MM.1S (cell line): ENCODE measurements at regions not wholly inside any gene's neighbourhood (a gene's known extent, or its start where the extent isn't known, plus 50 kb on each side); places are given as distances from the start of the nearest gene placed in this dataset.

Experiments
- DNase-seq: peaks from one replicate; pipeline ENCODE4 v3.0.0-alpha.2; 2015
- H2AFZ ChIP-seq: fragments of 300-600 bp; sonication (generic); 2 replicates; pipeline ENCODE4 v1.6.0; 2016; ENCODE audit warnings: antibody characterized with exemption, low read length
- H3F3A ChIP-seq: fragments of 300-600 bp; sonication (generic); 2 replicates; pipeline ENCODE4 v1.6.1; 2016; ENCODE audit warnings: mild to moderate bottlenecking, antibody characterized with exemption, low read length, moderate library complexity, mixed read lengths; ENCODE audit not compliant: insufficient read depth
- H3K27ac ChIP-seq: fragments of 300-600 bp; sonication (generic); 2 replicates; pipeline ENCODE4 v1.5.1; 2016; ENCODE audit warnings: mild to moderate bottlenecking, low read length
- H3K27me3 ChIP-seq: fragments of 300-600 bp; sonication (generic); replicated peaks from 2 replicates; pipeline ENCODE4 v1.6.0; 2016; ENCODE audit warnings: low read length; ENCODE audit not compliant: insufficient read depth
- H3K36me3 ChIP-seq: fragments of 300-600 bp; sonication (generic); replicated peaks from 2 replicates; pipeline ENCODE4 v1.6.1; 2016; ENCODE audit warnings: mild to moderate bottlenecking, low read length, mixed read lengths; ENCODE audit not compliant: insufficient read depth
- H3K4me1 ChIP-seq: fragments of 300-600 bp; sonication (generic); 2 replicates; pipeline ENCODE4 v1.6.1; 2016; ENCODE audit warnings: low read length, mixed read lengths
- H3K4me2 ChIP-seq: fragments of 300-600 bp; sonication (generic); 2 replicates; pipeline ENCODE4 v1.6.0; 2016; ENCODE audit warnings: low read depth, low read length
- H3K4me3 ChIP-seq: fragments of 300-600 bp; sonication (generic); 2 replicates; pipeline ENCODE4 v1.5.1; 2016; ENCODE audit warnings: low read length, mixed read lengths
- H3K79me2 ChIP-seq: fragments of 300-600 bp; sonication (generic); 2 replicates; pipeline ENCODE4 v1.6.1; 2016; ENCODE audit warnings: mixed run types, low read length, mixed read lengths
- H3K9ac ChIP-seq: fragments of 300-600 bp; sonication (generic); 2 replicates; pipeline ENCODE4 v1.6.1; 2016; ENCODE audit warnings: low read length, mixed read lengths
- H3K9me2 ChIP-seq: fragments of 300-600 bp; sonication (generic); replicated peaks from 2 replicates; pipeline ENCODE4 v1.6.1; 2016; ENCODE audit warnings: mild to moderate bottlenecking, low read length, mixed read lengths; ENCODE audit not compliant: insufficient read depth
- H3K9me3 ChIP-seq: fragments of 300-600 bp; sonication (generic); replicated peaks from 2 replicates; pipeline ENCODE4 v1.6.1; 2016; ENCODE audit warnings: mild to moderate bottlenecking, low read length, mixed read lengths; ENCODE audit not compliant: insufficient read depth
- H4K20me1 ChIP-seq: fragments of 300-600 bp; sonication (generic); 2 replicates; pipeline ENCODE4 v1.6.1; 2016; ENCODE audit warnings: mild to moderate bottlenecking, low read length, moderate library complexity, mixed read lengths; ENCODE audit not compliant: insufficient read depth
- EZH2 ChIP-seq: fragments of 300-600 bp; sonication (generic); optimal IDR thresholded peaks from 2 replicates; pipeline ENCODE3; 2017; ENCODE audit warnings: low read depth, mild to moderate bottlenecking, antibody characterized with exemption, low read length, mixed read lengths
- EZH2phosphoT487 ChIP-seq: fragments of 300-600 bp; sonication (generic); IDR thresholded peaks from 2 replicates; pipeline ENCODE4 v1.6.1; 2018; ENCODE audit warnings: antibody characterized with exemption, low read length
- TF ChIP-seq, protein P1 (sequence below): fragments of 300-600 bp; sonication (generic); IDR thresholded peaks from 2 replicates; pipeline ENCODE4 v1.5.1; 2016; ENCODE audit warnings: antibody characterized with exemption, low read length, mixed read lengths

DNA sequence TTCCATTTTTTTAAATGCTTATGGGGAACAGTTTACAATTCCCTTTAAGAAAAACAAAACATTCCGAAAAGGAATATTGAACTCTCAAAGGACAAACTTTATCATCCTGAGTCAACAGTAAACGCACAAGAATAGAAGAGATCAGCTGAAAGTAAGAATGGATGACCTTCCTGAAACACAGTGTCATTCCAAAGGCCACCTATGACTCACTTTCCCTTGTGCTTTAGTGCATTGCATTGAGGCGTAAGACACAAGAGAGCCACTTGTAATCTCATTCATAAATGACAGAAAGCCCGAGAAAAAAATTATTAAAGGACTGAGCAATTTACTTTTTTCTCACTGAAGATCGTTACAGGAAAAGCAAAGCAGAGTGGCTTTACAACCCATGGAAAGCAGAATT is 1062.4 kb upstream of the DIAPH2 start:
- TF ChIP-seq EZH2phosphoT487 (no peak), EZH2 (no peak)
- TF ChIP-seq, protein P1, sequence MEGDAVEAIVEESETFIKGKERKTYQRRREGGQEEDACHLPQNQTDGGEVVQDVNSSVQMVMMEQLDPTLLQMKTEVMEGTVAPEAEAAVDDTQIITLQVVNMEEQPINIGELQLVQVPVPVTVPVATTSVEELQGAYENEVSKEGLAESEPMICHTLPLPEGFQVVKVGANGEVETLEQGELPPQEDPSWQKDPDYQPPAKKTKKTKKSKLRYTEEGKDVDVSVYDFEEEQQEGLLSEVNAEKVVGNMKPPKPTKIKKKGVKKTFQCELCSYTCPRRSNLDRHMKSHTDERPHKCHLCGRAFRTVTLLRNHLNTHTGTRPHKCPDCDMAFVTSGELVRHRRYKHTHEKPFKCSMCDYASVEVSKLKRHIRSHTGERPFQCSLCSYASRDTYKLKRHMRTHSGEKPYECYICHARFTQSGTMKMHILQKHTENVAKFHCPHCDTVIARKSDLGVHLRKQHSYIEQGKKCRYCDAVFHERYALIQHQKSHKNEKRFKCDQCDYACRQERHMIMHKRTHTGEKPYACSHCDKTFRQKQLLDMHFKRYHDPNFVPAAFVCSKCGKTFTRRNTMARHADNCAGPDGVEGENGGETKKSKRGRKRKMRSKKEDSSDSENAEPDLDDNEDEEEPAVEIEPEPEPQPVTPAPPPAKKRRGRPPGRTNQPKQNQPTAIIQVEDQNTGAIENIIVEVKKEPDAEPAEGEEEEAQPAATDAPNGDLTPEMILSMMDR: no peak
- no peak overlapping the region for H3K4me2 ChIP-seq
- no peaks in the 10 kb centered on the region for H3K4me1 ChIP-seq
- no peaks in the 10 kb centered on the region for H3K36me3 ChIP-seq
- no peak overlapping the region for H3K9ac ChIP-seq
- H3F3A ChIP-seq: no peaks in the 10 kb centered on the region
- no peaks in the 10 kb centered on the region for H3K9me2 ChIP-seq
- no peak overlapping the region for H3K27ac ChIP-seq
- no peaks in the 10 kb centered on the region for H4K20me1 ChIP-seq
- H3K4me3 ChIP-seq: no peak overlapping the region
- H3K9me3 ChIP-seq: no peaks in the 10 kb centered on the region
- no peak for DNase-seq
- H3K27me3 ChIP-seq: no peaks in the 10 kb centered on the region
- no peak overlapping the region for H2AFZ ChIP-seq
- no peaks in the 10 kb centered on the region for H3K79me2 ChIP-seq

DNA sequence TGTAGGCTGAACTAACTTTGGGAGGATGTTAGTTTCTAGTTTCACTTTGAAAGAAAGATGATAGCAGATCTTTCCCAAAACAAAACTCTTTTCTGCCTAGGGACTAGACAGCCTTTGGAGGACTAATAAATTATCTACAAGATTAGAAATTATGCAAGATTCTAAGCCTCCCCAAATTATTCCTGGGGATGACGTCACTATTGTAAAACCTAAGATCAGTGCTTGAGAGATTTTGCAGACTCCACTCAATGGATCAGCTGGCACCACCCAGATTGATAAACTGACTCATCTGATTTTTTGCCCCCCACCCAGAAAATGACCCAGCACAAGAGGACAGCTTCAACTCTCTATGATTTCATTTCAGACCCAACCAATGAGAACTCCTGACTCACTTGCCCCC is 1057.9 kb upstream of the DIAPH2 start:
- no peaks in the 10 kb centered on the region for H3K27me3 ChIP-seq
- H3F3A ChIP-seq: no peaks in the 10 kb centered on the region
- H3K9me2 ChIP-seq: no peaks in the 10 kb centered on the region
- H3K9ac ChIP-seq: no peak overlapping the region
- no peak for DNase-seq
- no peaks in the 10 kb centered on the region for H3K36me3 ChIP-seq
- no peaks in the 10 kb centered on the region for H3K4me1 ChIP-seq
- no peak overlapping the region for H3K4me3 ChIP-seq
- H3K79me2 ChIP-seq: no peaks in the 10 kb centered on the region
- TF ChIP-seq EZH2: no peak
- TF ChIP-seq, protein P1: no peak
- TF ChIP-seq EZH2phosphoT487: no peak
- no peak overlapping the region for H3K27ac ChIP-seq
- no peaks in the 10 kb centered on the region for H4K20me1 ChIP-seq
- no peaks in the 10 kb centered on the region for H3K9me3 ChIP-seq
- no peak overlapping the region for H2AFZ ChIP-seq
- no peak overlapping the region for H3K4me2 ChIP-seq

DNA sequence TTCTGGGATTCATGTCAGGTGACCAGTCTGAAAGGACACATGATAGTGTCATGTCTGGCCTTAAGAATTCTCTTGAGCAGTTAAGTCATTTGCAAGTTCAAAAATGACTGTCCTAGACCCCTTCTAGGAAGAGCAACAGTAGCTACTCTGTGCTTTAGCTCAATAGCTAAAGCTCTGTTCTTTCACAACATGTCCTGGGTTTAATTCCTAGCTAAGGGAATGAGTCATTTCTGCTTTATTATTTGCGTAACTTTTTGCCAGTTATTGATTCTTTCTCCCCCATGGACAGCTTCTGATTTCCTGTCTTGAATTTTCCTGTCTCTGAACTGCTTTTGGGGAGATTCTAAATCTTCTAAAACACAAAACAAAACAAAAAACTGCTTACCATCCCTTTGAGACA is 1055.8 kb upstream of the DIAPH2 start:
- no peaks in the 10 kb centered on the region for H4K20me1 ChIP-seq
- H3K9me2 ChIP-seq: no peaks in the 10 kb centered on the region
- H3K4me1 ChIP-seq: no peaks in the 10 kb centered on the region
- TF ChIP-seq, protein P1: no peak
- H3K79me2 ChIP-seq: no peaks in the 10 kb centered on the region
- no peaks in the 10 kb centered on the region for H3K9me3 ChIP-seq
- H3K36me3 ChIP-seq: no peaks in the 10 kb centered on the region
- H3K4me2 ChIP-seq: no peak overlapping the region
- H3K9ac ChIP-seq: no peak overlapping the region
- H3K27ac ChIP-seq: no peak overlapping the region
- no peak overlapping the region for H2AFZ ChIP-seq
- H3K4me3 ChIP-seq: no peak overlapping the region
- H3F3A ChIP-seq: no peaks in the 10 kb centered on the region
- H3K27me3 ChIP-seq: no peaks in the 10 kb centered on the region
- DNase-seq: no peak

DNA sequence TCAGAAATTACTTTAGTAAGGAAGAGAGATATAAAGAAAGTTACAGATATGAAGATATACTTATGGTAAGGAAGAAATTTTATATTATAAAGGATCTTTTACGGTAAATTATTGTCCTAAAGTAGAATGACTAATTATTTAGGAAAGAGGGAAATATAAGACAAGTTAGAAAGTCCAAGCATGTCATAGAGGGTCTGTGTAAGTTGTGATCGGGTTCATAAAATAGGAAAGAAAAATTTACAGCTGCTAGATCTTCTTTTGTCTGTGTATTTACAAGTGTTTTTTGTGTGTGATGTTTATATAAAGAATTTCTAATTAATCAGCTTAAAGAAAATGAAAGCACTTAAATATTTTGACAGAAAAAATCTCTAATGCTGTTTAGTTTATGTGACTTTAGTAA is 1054.9 kb upstream of the DIAPH2 start:
- Histone ChIP-seq H3F3A (no peaks in the 10 kb centered on the region), H3K9me3 (no peaks in the 10 kb centered on the region), H3K27ac (no peak overlapping the region), H3K4me3 (no peak overlapping the region), H3K79me2 (no peaks in the 10 kb centered on the region), H3K4me1 (no peaks in the 10 kb centered on the region), H3K27me3 (no peaks in the 10 kb centered on the region), H3K36me3 (no peaks in the 10 kb centered on the region), H4K20me1 (no peaks in the 10 kb centered on the region), H3K9ac (no peak overlapping the region), H2AFZ (no peak overlapping the region), H3K4me2 (no peak overlapping the region), H3K9me2 (no peaks in the 10 kb centered on the region)
- TF ChIP-seq EZH2 (no peak), EZH2phosphoT487 (no peak)
- TF ChIP-seq, protein P1: no peak
- DNase-seq: no peak
